Putamen (tissue), 1 donor: ENCODE measurements at regions not wholly inside any gene's neighbourhood (a gene's known extent, or its start where the extent isn't known, plus 50 kb on each side); places are given as distances from the start of the nearest gene placed in this dataset.

Experiments used
- DNase-seq: peaks from one replicate; pipeline ENCODE4 v3.0.0-alpha.2; 2016; ENCODE audit warnings: low spot score

GRCh38 chr14:96727980-96728717, 69.0 kb upstream of the VRK1 start:
- no peak for DNase-seq

- no peak for DNase-seq
Measured at GRCh38 chr14:96729889-96730288, 67.3 kb upstream of the VRK1 start.

- no peak for DNase-seq
Measured at GRCh38 chr14:96730386-96730785, 66.8 kb upstream of the VRK1 start.

- DNase-seq, result no peak
Measured at GRCh38 chr14:96734076-96734622, 63.0 kb upstream of the VRK1 start.

- no peak for DNase-seq
Measured at GRCh38 chr14:96735526-96735925, 61.7 kb upstream of the VRK1 start.

GRCh38 chr14:96736439-96736838, 60.7 kb upstream of the VRK1 start:
- no peak for DNase-seq

- no peak for DNase-seq
Measured at GRCh38 chr14:96737881-96738280, 59.3 kb upstream of the VRK1 start.

GRCh38 chr14:96739200-96739910, 57.8 kb upstream of the VRK1 start:
- DNase-seq, result no peak

GRCh38 chr14:96741151-96741977, 55.8 kb upstream of the VRK1 start:
- peak; percentile 49 for DNase-seq

GRCh38 chr14:96744262-96744661, 52.9 kb upstream of the VRK1 start:
- DNase-seq, result no peak

GRCh38 chr14:96745500-96746051, 51.6 kb upstream of the VRK1 start:
- no peak for DNase-seq

GRCh38 chr14:96746101-96746500, 51.1 kb upstream of the VRK1 start:
- DNase-seq, result no peak

GRCh38 chr14:96747006-96747405, 50.2 kb upstream of the VRK1 start:
- no peak for DNase-seq
